ENCODE measurements at regions not wholly inside any gene's neighbourhood (a gene's known extent, or its start where the extent isn't known, plus 50 kb on each side); places are given as distances from the start of the nearest gene placed in this dataset.

DNA sequence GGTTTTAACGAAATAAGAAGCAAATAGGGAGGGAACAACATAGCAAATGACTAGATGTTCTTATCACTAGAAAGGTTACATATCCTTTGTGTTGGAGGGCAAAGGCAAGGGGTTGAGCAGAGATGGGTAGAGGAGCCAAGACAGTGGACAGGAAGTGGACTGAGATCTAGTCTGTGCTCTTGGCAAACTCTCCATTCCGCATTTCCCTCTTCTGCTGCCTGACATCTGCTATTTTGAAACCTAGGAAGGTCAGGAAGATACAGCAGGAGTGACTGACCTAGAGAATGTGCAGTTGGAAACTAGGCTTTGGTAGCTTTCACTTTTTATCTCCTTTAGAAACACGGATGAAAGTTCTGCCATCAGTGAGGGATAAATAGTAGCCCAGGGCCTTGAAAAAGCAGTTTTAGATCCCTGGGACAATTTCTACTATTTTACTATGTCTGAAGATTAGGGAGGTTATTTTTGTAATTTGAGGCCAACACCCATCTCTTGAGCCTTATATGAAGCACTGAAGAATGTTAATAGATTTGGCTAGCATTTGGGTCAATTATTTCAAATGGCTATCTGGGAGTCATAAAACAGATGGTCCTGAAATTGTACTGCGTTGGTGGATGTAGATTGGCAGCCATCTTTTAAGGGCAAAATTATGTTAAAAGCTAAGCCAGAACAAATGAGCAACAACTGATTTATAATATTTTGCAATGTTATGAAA, 410.3 kb downstream of the PCNX1 start:
- peaks cover 24% of the 10 kb centered on the region for H3K4me1 Mint-ChIP-seq
- H3K27ac Mint-ChIP-seq (ENCODE audit: low read depth): no peak overlapping the region
- no peak for DNase-seq (ENCODE audit: low spot score in 2 of 2)
- no peaks in the 10 kb centered on the region for H3K27me3 Mint-ChIP-seq
- no peak for ATAC-seq (replicated peaks; ENCODE audit: extremely low read depth, poor library complexity, severe bottlenecking)
- no peak overlapping the region for H3K4me3 Mint-ChIP-seq
- peaks cover 14% of the 10 kb centered on the region for H3K36me3 Mint-ChIP-seq (ENCODE audit: insufficient read depth)
- peaks cover 6% of the 10 kb centered on the region for H3K9me3 Mint-ChIP-seq

- ATAC-seq (replicated peaks; ENCODE audit: extremely low read depth, poor library complexity, severe bottlenecking) (no peak), DNase-seq (ENCODE audit: low spot score in 2 of 2) (no peak)
- Mint-ChIP-seq H3K27ac (ENCODE audit: low read depth) (no peak overlapping the region), H3K27me3 (no peaks in the 10 kb centered on the region), H3K9me3 (peaks cover 4% of the 10 kb centered on the region), H3K4me3 (no peak overlapping the region), H3K36me3 (ENCODE audit: insufficient read depth) (peaks cover 14% of the 10 kb centered on the region), H3K4me1 (peaks cover 30% of the 10 kb centered on the region)
Observed at GRCh38 chr14:71318097-71318459, 410.8 kb downstream of the PCNX1 start.

DNA sequence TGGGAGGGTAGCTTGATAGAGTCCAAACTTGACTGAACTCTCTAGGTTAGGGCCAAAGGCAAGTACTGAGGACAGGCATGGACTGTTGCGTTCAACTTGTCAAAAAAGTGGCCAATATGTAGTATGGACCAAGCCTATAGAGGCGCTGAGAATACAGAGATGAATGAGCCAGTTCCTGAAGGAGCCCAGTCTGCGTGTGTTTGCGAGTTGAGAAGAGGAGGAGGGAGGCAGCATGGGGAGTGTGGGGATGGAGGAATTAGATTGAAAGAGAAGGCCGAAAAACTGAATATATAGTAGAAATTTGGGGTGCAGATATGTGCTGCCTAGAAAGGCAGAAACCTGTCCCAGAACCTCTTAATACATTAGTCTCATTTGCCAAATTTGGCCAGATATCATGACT, 412.4 kb downstream of the PCNX1 start:
- ATAC-seq (replicated peaks; ENCODE audit: extremely low read depth, poor library complexity, severe bottlenecking): no peak
- H3K27me3 Mint-ChIP-seq: no peaks in the 10 kb centered on the region
- H3K36me3 Mint-ChIP-seq (ENCODE audit: insufficient read depth): peaks cover 14% of the 10 kb centered on the region
- peak overlapping the region; percentile 92 for H3K4me3 Mint-ChIP-seq
- no peaks in the 10 kb centered on the region for H3K9me3 Mint-ChIP-seq
- no peak for DNase-seq (ENCODE audit: low spot score in 2 of 2)
- peak overlapping the region; percentile 95 for H3K27ac Mint-ChIP-seq (ENCODE audit: low read depth)
- peaks cover 44% of the 10 kb centered on the region for H3K4me1 Mint-ChIP-seq

- Mint-ChIP-seq H3K4me1 (peaks cover 50% of the 10 kb centered on the region), H3K27ac (ENCODE audit: low read depth) (peak within 1 kb of the TSS; percentile 95), H3K4me3 (peak within 1 kb of the TSS; percentile 92), H3K9me3 (no peaks in the 10 kb centered on the region), H3K27me3 (no peaks in the 10 kb centered on the region), H3K36me3 (ENCODE audit: insufficient read depth) (peaks cover 14% of the 10 kb centered on the region)
- ATAC-seq (replicated peaks; ENCODE audit: extremely low read depth, poor library complexity, severe bottlenecking) (peak; percentile 89), DNase-seq (ENCODE audit: low spot score in 2 of 2) (peak; percentile 89 to 98)
Observed at GRCh38 chr14:71320107-71320733, 413.0 kb downstream of the PCNX1 start, which contains the start of gene SIPA1L1. Gene SIPA1L1 (plus strand): TSS chr14:71320476.

DNA sequence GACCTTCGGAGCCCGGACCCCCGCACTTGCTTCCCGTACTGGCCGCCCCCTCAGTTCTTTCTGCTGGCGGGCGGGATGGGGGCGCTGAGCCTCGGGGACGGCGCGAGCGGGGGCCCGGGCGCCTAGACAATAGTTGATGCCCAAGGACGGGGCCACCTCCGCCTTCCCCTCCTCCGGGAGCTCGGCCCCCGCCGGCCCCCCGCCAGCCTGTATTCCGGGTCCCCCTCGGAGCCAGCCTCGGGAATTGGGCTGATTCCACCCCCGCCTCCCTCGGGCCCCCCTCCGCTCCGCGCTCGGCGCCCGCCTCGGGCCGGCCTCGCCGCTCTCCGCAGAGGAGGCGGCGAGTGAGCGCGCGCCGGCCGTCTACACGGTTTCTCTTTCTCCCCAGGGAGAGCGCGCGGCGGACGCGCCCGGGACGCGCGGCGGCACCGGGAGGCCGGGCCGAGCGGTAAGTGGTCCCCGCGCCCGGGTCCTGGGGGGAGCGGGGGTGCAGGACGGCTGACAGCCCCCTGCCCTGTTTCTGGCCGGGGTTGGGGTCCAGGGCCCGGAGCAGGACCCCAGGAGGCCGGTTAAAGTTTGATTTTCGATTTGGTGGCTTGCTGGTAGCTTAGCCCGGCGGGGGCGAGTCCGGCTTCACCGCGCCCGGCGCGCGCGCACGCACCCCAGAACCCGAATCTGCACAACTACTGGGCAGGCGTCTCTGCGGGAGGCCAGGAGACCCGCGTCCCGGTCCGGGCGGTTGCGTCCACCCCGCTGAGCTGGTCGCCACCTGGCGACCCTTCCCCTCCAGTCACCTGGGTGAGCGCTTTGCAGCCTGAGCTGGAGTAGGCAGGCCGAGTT, 413.7 kb downstream of the PCNX1 start:
- DNase-seq (ENCODE audit: low spot score in 2 of 2) (peak; percentile 42 to 49), ATAC-seq (replicated peaks; ENCODE audit: extremely low read depth, poor library complexity, severe bottlenecking) (peak; percentile 45)
- peaks cover 14% of the 10 kb centered on the region for H3K36me3 Mint-ChIP-seq (ENCODE audit: insufficient read depth)
- H3K27me3 Mint-ChIP-seq: no peaks in the 10 kb centered on the region
- H3K4me3 Mint-ChIP-seq: peak overlapping the region; percentile 92
- H3K9me3 Mint-ChIP-seq: no peaks in the 10 kb centered on the region
- H3K4me1 Mint-ChIP-seq: peaks cover 55% of the 10 kb centered on the region
- peak overlapping the region; percentile 95 for H3K27ac Mint-ChIP-seq (ENCODE audit: low read depth)

GRCh38 chr14:71321574-71322315, 414.5 kb downstream of the PCNX1 start:
- no peak for ATAC-seq (replicated peaks; ENCODE audit: extremely low read depth, poor library complexity, severe bottlenecking)
- DNase-seq (ENCODE audit: low spot score in 2 of 2): no peak
- Mint-ChIP-seq H3K27me3 (no peaks in the 10 kb centered on the region), H3K9me3 (no peaks in the 10 kb centered on the region), H3K36me3 (ENCODE audit: insufficient read depth) (peaks cover 14% of the 10 kb centered on the region), H3K27ac (ENCODE audit: low read depth) (peak overlapping the region; percentile 95), H3K4me1 (peaks cover 55% of the 10 kb centered on the region), H3K4me3 (peak overlapping the region; percentile 92)

- Mint-ChIP-seq H3K36me3 (ENCODE audit: insufficient read depth) (peaks cover 16% of the 10 kb centered on the region), H3K4me1 (peaks cover 61% of the 10 kb centered on the region), H3K27ac (ENCODE audit: low read depth) (peak overlapping the region; percentile 39), H3K27me3 (no peaks in the 10 kb centered on the region), H3K9me3 (no peaks in the 10 kb centered on the region), H3K4me3 (peak overlapping the region; percentile 92)
- DNase-seq (ENCODE audit: low spot score in 2 of 2) (no peak), ATAC-seq (replicated peaks; ENCODE audit: extremely low read depth, poor library complexity, severe bottlenecking) (no peak)
Observed at GRCh38 chr14:71322655-71323250, 415.5 kb downstream of the PCNX1 start.

DNA sequence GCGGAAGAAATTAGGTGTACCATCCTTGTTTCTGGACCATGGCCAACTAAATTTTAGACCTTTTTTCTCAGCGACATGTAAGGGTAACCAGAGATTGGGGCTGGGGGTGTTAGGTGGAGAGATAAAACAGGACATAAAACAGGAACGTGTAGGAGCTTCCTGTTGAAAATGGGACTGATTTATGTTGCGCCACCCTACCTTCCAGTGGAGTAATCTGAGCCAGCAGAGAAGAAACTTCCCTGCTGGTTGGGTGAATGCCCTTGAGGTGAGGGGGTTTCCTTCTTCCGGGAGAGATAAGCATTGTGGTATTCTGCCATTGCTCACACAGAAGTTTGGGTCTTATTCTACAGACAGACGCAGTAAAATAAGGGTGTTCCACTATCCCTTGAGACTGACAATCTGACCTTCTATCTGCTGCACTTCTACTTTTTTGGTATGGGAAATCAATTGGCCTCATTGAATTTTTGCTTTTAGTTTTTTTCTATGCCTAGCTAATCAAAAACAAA, 417.6 kb downstream of the PCNX1 start:
- DNase-seq (ENCODE audit: low spot score in 2 of 2) (no peak), ATAC-seq (replicated peaks; ENCODE audit: extremely low read depth, poor library complexity, severe bottlenecking) (no peak)
- H3K27me3 Mint-ChIP-seq: no peaks in the 10 kb centered on the region
- H3K4me3 Mint-ChIP-seq: peak overlapping the region; percentile 16
- H3K36me3 Mint-ChIP-seq (ENCODE audit: insufficient read depth): peaks cover 14% of the 10 kb centered on the region
- H3K9me3 Mint-ChIP-seq: no peaks in the 10 kb centered on the region
- peak overlapping the region; percentile 29 for H3K27ac Mint-ChIP-seq (ENCODE audit: low read depth)
- peaks cover 73% of the 10 kb centered on the region for H3K4me1 Mint-ChIP-seq

GRCh38 chr14:71327691-71328090, 420.4 kb downstream of the PCNX1 start:
- H3K27me3 Mint-ChIP-seq: no peaks in the 10 kb centered on the region
- no peak overlapping the region for H3K4me3 Mint-ChIP-seq
- peaks cover 67% of the 10 kb centered on the region for H3K4me1 Mint-ChIP-seq
- H3K36me3 Mint-ChIP-seq (ENCODE audit: insufficient read depth): peaks cover 5% of the 10 kb centered on the region
- no peak for ATAC-seq (replicated peaks; ENCODE audit: extremely low read depth, poor library complexity, severe bottlenecking)
- no peak for DNase-seq (ENCODE audit: low spot score in 2 of 2)
- no peaks in the 10 kb centered on the region for H3K9me3 Mint-ChIP-seq
- H3K27ac Mint-ChIP-seq (ENCODE audit: low read depth): peak overlapping the region; percentile 54

- DNase-seq (ENCODE audit: low spot score in 2 of 2) (no peak), ATAC-seq (replicated peaks; ENCODE audit: extremely low read depth, poor library complexity, severe bottlenecking) (no peak)
- no peaks in the 10 kb centered on the region for H3K27me3 Mint-ChIP-seq
- peak overlapping the region; percentile 54 for H3K27ac Mint-ChIP-seq (ENCODE audit: low read depth)
- peaks cover 5% of the 10 kb centered on the region for H3K36me3 Mint-ChIP-seq (ENCODE audit: insufficient read depth)
- H3K4me1 Mint-ChIP-seq: peaks cover 65% of the 10 kb centered on the region
- H3K4me3 Mint-ChIP-seq: no peak overlapping the region
- H3K9me3 Mint-ChIP-seq: no peaks in the 10 kb centered on the region
Observed at GRCh38 chr14:71328183-71328582, 420.9 kb downstream of the PCNX1 start.

DNA sequence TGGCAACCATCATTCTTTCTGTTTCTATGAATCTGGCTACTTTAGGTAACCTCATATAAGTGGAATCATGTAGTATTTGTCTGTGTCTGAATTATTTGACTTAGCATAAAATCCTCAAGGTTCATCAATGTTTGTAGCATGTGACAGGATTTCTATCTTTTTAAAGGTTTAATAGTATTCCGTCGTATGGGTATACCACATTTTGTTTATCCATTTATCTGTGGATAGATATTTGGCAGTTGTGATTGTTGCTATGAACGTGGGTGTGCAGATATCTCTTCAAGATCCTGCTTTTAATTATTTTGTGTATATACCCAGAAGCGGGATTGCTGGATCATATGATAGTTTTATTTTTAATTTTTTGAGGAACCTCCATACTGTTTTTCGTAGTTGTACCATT, 421.7 kb downstream of the PCNX1 start:
- H3K4me3 Mint-ChIP-seq: no peak overlapping the region
- peaks cover 7% of the 10 kb centered on the region for H3K36me3 Mint-ChIP-seq (ENCODE audit: insufficient read depth)
- no peak for DNase-seq (ENCODE audit: low spot score in 2 of 2)
- H3K27ac Mint-ChIP-seq (ENCODE audit: low read depth): peak overlapping the region; percentile 54
- H3K27me3 Mint-ChIP-seq: no peaks in the 10 kb centered on the region
- H3K4me1 Mint-ChIP-seq: peaks cover 66% of the 10 kb centered on the region
- H3K9me3 Mint-ChIP-seq: peaks cover 6% of the 10 kb centered on the region
- ATAC-seq (replicated peaks; ENCODE audit: extremely low read depth, poor library complexity, severe bottlenecking): no peak

GRCh38 chr14:71331403-71331802, 424.1 kb downstream of the PCNX1 start:
- H3K27ac Mint-ChIP-seq (ENCODE audit: low read depth): peak overlapping the region; percentile 30

More at GRCh38 chr14:71331403-71331802, 424.1 kb downstream of the PCNX1 start:
- H3K27me3 Mint-ChIP-seq: no peaks in the 10 kb centered on the region
- peaks cover 49% of the 10 kb centered on the region for H3K4me1 Mint-ChIP-seq
- peaks cover 7% of the 10 kb centered on the region for H3K36me3 Mint-ChIP-seq (ENCODE audit: insufficient read depth)
- DNase-seq (ENCODE audit: low spot score in 2 of 2) (no peak), ATAC-seq (replicated peaks; ENCODE audit: extremely low read depth, poor library complexity, severe bottlenecking) (no peak)
- no peak overlapping the region for H3K4me3 Mint-ChIP-seq
- peaks cover 6% of the 10 kb centered on the region for H3K9me3 Mint-ChIP-seq
